ENCODE measurements at regions not wholly inside any gene's neighbourhood (a gene's known extent, or its start where the extent isn't known, plus 50 kb on each side); places are given as distances from the start of the nearest gene placed in this dataset.

GRCh38 chrX:27924718-27925117 is 56.5 kb downstream of the DCAF8L1 start:
- POLR2A ChIA-PET: no interaction called here
- no peak for DNase-seq (ENCODE audit: low read depth, low spot score)
- no peaks in the 10 kb centered on the region for H3K9me3 ChIP-seq (ENCODE audit: control insufficient read depth, insufficient read depth, low read length)
- CTCF ChIA-PET: no interaction called here
- TF ChIP-seq, protein P1, sequence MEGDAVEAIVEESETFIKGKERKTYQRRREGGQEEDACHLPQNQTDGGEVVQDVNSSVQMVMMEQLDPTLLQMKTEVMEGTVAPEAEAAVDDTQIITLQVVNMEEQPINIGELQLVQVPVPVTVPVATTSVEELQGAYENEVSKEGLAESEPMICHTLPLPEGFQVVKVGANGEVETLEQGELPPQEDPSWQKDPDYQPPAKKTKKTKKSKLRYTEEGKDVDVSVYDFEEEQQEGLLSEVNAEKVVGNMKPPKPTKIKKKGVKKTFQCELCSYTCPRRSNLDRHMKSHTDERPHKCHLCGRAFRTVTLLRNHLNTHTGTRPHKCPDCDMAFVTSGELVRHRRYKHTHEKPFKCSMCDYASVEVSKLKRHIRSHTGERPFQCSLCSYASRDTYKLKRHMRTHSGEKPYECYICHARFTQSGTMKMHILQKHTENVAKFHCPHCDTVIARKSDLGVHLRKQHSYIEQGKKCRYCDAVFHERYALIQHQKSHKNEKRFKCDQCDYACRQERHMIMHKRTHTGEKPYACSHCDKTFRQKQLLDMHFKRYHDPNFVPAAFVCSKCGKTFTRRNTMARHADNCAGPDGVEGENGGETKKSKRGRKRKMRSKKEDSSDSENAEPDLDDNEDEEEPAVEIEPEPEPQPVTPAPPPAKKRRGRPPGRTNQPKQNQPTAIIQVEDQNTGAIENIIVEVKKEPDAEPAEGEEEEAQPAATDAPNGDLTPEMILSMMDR (IDR thresholded peaks at IDR 0.05; ENCODE audit: low read depth, low read length): no peak
- H3K27ac ChIP-seq (ENCODE audit: low read depth, low read length): no peak overlapping the region
- H3K4me3 ChIP-seq (ENCODE audit: low read depth, low read length): no peak overlapping the region
- no peaks in the 10 kb centered on the region for H3K27me3 ChIP-seq (ENCODE audit: control insufficient read depth, insufficient read depth, low read length)

GRCh38 chrX:27924261-27924660 is 57.0 kb downstream of the DCAF8L1 start:
- Histone ChIP-seq H3K27ac (ENCODE audit: low read depth, low read length) (no peak overlapping the region), H3K9me3 (ENCODE audit: control insufficient read depth, insufficient read depth, low read length) (no peaks in the 10 kb centered on the region), H3K27me3 (ENCODE audit: control insufficient read depth, insufficient read depth, low read length) (no peaks in the 10 kb centered on the region), H3K4me3 (ENCODE audit: low read depth, low read length) (no peak overlapping the region)
- POLR2A ChIA-PET: no interaction called here
- TF ChIP-seq, protein P1 (IDR thresholded peaks at IDR 0.05; ENCODE audit: low read depth, low read length): no peak
- CTCF ChIA-PET: no interaction called here
- no peak for DNase-seq (ENCODE audit: low read depth, low spot score)

DNA sequence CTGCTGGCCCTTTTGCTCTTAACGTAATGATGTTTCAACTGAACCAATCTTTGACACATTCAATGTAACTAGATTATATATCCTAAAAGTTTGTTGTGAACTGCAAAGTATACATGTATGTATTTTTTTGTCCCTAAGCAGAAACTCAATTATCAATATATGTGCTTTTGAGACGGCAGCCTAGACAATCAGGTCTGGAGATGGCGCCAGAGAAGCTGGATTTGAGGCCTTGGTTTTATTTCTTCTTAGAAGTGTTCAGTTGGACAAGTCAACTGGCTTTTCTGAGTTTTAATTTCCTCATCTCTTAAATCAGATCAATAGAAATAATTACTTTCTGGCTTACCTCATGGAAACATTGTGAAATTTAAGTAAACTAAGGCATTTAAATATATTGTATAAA is 62.5 kb downstream of the DCAF8L1 start:
- POLR2A ChIA-PET: no interaction called here
- DNase-seq (ENCODE audit: low read depth, low spot score): no peak
- no peaks in the 10 kb centered on the region for H3K27me3 ChIP-seq (ENCODE audit: control insufficient read depth, insufficient read depth, low read length)
- no peak overlapping the region for H3K4me3 ChIP-seq (ENCODE audit: low read depth, low read length)
- TF ChIP-seq, protein P1 (IDR thresholded peaks at IDR 0.05; ENCODE audit: low read depth, low read length): peak; percentile 38
- H3K9me3 ChIP-seq (ENCODE audit: control insufficient read depth, insufficient read depth, low read length): no peaks in the 10 kb centered on the region
- CTCF ChIA-PET: interaction anchor here (1.1 kb wide), 1 partner anchor 43 kb away, joined by 3 read pairs; no protein-coding TSS in a partner anchor
- no peak overlapping the region for H3K27ac ChIP-seq (ENCODE audit: low read depth, low read length)

DNA sequence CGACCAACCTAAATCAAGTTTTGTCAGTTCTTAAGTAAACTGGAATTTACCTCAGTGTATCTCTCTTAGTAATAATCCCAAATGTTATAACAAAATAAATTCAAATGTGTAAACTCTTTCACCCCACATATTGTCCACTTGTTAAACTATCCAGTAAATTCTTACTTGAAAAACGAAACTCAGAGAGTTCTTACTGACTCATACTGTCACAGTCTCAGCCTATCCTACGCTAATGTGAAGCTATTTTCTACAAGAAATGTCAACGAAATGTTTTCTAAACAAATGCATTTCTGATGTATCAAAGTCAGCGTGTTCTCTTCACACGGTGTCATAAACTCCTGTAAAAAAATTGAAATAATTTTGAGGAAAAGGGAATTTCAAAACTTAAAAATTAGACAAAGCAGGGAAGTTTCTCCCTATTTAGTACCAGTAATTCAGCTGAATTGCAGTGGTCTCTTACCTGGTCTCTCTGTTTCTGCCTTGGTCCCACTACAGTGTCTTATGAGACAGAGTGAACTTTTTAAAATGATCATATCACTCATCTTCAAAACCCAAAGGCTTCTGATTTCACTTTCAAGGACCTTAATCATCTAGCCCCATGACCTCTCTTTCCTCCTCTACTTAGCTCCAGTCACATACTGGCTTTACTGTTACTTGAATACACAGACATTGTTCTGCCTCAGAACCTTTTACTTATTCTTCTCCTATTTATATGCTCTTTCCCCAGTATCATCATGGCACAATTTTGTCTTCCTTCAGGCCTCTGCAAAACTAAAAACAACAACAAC is 63.3 kb downstream of the DCAF8L1 start:
- ChIA-PET POLR2A (no interaction called here), CTCF (interaction anchor here (1.1 kb wide), 1 partner anchor 42 kb away, joined by 3 read pairs; no protein-coding TSS in a partner anchor)

DNA sequence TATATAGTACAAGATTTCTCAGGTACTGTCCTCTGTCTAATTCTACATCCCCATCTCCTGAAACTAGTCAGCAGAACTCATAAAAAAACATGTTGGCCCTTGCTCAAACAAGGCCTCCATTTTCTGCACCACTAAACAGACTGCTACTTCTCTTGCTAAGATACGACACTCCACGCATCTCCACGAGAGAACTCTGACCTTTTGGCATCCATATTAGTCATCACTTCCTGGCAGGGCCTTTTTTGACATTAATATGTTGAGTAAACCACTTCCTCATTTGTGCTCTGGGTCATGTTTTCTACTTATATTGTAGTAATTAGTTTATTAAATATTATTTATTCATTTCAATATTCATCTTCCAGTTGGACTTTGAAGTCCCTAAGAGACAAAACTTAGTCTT is 65.6 kb downstream of the DCAF8L1 start:
- DNase-seq (ENCODE audit: low read depth, low spot score): no peak
- TF ChIP-seq, protein P1 (IDR thresholded peaks at IDR 0.05; ENCODE audit: low read depth, low read length): no peak
- Histone ChIP-seq H3K27ac (ENCODE audit: low read depth, low read length) (no peak overlapping the region), H3K4me3 (ENCODE audit: low read depth, low read length) (no peak overlapping the region), H3K9me3 (ENCODE audit: control insufficient read depth, insufficient read depth, low read length) (no peaks in the 10 kb centered on the region), H3K27me3 (ENCODE audit: control insufficient read depth, insufficient read depth, low read length) (no peaks in the 10 kb centered on the region)
- CTCF ChIA-PET: no interaction called here
- POLR2A ChIA-PET: no interaction called here

More for the DNA sequence above, 63.3 kb downstream of the DCAF8L1 start:
- no peaks in the 10 kb centered on the region for H3K9me3 ChIP-seq (ENCODE audit: control insufficient read depth, insufficient read depth, low read length)
- H3K27me3 ChIP-seq (ENCODE audit: control insufficient read depth, insufficient read depth, low read length): no peaks in the 10 kb centered on the region
- no peak overlapping the region for H3K27ac ChIP-seq (ENCODE audit: low read depth, low read length)
- no peak for DNase-seq (ENCODE audit: low read depth, low spot score)
- TF ChIP-seq, protein P1 (IDR thresholded peaks at IDR 0.05; ENCODE audit: low read depth, low read length): no peak
- H3K4me3 ChIP-seq (ENCODE audit: low read depth, low read length): no peak overlapping the region

Measured in AG04450 (cell line).